ENCODE measurements at regions not wholly inside any gene's neighbourhood (a gene's known extent, or its start where the extent isn't known, plus 50 kb on each side); places are given as distances from the start of the nearest gene placed in this dataset.

GRCh38 chr16:85164431-85164830 is 52.2 kb upstream of the CIBAR2 start:
- no peak for TF ChIP-seq TAF1 (IDR thresholded peaks at IDR 0.05; ENCODE audit: borderline replicate concordance, low read depth, low read length)
- TF ChIP-seq EP300 (IDR thresholded peaks at IDR 0.05; ENCODE audit: borderline replicate concordance in 1 of 2, low read depth in 1 of 2, low read length in 1 of 2) = no peak
- no peak for TF ChIP-seq EZH2phosphoT487 (IDR thresholded peaks at IDR 0.05; ENCODE audit: borderline replicate concordance, low read depth)
- TF ChIP-seq POLR2AphosphoS5 (IDR thresholded peaks at IDR 0.05; ENCODE audit: low read depth, low read length) = no peak
- TF ChIP-seq CTCF (IDR thresholded peaks at IDR 0.05) = no peak
- TF ChIP-seq YY1 (IDR thresholded peaks at IDR 0.05; ENCODE audit: low read depth) = no peak
- no peak for TF ChIP-seq NFIC (IDR thresholded peaks at IDR 0.05; ENCODE audit: borderline replicate concordance)
- no peak for TF ChIP-seq NRF1 (IDR thresholded peaks at IDR 0.05; ENCODE audit: low read depth, low read length)
- TF ChIP-seq RFX5 (IDR thresholded peaks at IDR 0.05; ENCODE audit: low read length) = no peak
- no peak for TF ChIP-seq ZBTB33 (IDR thresholded peaks at IDR 0.05; ENCODE audit: borderline replicate concordance, low read depth)
- TF ChIP-seq TEAD4 (IDR thresholded peaks at IDR 0.05; ENCODE audit: borderline replicate concordance, insufficient read depth) = no peak
- TF ChIP-seq FOSL2 (IDR thresholded peaks at IDR 0.05; ENCODE audit: borderline replicate concordance, low read depth) = no peak
- TF ChIP-seq RAD21 (IDR thresholded peaks at IDR 0.05; ENCODE audit: low read length) = no peak
- no peak for TF ChIP-seq MAX (IDR thresholded peaks at IDR 0.05; ENCODE audit: low read depth)
